Hematopoietic multipotent progenitor cell treated with erythropoietin and hydrocortisone succinate and interleukin-3 and kit ligand, for 6 days (in vitro differentiated cells): ENCODE measurements at regions not wholly inside any gene's neighbourhood (a gene's known extent, or its start where the extent isn't known, plus 50 kb on each side); places are given as distances from the start of the nearest gene placed in this dataset.

Experiments
- DNase-seq: peaks from one replicate; pipeline ENCODE4 v3.0.0-alpha.2; 2015

DNA sequence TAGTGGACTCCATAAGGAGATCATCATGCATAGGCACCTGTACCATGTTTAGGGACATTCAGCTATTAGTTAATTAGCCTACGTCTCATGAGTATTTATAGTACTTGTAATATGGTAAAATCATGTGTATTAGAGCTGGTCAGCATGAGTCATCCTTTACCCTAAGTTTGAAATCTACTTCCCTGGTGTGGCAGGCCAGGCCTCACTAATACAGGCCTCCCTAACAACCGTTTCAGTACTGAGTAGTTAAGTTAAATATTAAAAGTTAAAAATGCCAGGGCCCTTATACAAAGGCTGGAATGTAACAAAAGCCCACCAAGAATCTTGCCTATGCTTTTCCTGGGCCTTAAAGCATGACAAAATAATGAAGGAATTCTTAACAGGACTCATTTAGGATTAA is 356.3 kb upstream of the DPYD start:
- no peak for DNase-seq

DNA sequence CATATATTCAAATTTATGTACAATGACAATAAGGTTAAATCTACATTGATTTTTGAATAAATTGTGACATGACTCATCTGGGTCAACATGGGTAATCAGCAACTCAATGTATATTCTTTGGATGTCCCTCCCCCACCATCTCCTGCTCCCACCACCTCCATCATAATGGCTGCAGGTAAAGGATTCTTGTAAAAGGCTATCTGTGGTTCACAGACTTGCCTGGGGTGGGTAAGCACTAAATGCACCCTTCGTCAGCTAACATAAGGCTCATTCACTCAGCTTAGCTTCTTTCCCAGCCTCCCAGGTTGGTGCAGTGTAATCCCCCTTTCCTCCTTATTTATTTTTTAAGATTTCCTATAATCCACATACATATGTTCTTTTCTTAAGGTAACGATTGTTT is 355.7 kb upstream of the DPYD start:
- no peak for DNase-seq

DNA sequence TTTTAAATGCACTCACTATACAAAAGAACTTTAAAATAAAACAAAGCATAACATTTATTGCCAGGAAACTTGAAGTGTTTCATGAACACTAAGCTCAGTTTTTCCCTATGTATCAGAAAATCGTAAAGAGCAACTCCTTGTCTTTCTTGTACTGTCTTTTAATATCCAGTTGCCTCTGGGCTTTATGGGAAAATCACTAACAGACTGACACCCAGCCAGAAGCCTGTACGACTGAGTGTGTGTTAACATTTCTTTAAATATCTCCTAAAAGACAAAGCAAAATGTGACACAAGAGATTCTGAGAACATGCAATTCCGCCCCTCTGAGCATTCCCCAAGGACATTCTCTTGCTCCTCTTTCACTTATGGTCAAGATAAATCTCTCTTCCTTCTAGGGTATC is 347.5 kb upstream of the DPYD start:
- no peak for DNase-seq

DNA sequence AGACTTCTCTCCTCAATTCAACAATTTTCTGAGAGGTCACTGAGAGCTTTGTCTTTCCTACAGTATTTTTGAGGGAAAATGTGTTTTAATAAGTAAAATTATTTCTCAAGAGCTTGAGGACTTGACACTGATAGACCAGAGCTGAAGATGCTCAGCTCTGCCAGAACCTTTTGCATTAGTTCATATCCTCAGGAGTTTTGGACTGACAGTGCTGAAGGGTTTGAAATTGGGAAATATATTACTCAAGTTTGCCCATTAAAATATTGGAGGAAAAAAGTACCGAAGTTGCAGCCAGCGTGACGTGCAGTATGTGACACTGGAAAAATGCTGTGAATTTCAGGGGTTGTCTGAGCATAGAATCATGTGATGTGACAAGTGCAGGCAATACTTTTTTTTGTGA is 346.6 kb upstream of the DPYD start:
- DNase-seq: no peak

DNA sequence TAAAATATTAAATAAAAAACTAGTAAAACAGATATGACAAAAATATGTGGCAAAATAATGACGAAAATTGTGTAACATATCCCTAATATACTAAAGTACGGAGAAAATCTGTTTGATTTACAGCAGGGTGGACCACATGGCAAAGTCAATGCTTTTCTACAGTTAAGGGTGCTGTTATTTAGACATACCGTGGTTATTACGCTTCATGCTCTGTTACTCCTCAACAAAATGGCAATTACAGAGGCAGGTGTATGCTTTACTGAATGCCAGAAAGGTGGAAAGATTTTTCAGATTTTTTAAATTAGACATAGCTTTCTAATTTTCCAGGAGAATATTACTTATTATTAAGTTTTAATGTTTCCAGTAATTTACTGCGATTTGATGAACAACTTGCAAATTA is 343.9 kb upstream of the DPYD start:
- no peak for DNase-seq

DNA sequence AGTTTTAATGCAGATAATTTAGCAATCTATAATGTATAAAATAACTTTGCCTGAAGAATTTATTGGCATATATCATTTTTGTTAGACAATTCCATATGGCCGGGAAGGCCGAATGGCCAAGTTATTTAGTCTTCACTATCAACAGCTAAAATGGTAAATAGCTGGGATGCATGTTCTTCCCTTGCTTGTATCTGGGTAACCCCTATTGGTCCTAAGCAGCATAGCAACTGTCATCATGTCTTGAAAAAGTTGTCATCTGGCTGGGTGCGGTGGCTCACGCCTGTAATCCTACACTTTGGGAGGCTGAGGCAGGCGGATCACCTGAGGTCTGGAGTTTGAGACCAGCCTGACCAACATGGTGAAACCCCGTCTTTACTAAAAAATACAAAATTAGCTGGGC is 340.0 kb upstream of the DPYD start:
- DNase-seq: no peak

DNA sequence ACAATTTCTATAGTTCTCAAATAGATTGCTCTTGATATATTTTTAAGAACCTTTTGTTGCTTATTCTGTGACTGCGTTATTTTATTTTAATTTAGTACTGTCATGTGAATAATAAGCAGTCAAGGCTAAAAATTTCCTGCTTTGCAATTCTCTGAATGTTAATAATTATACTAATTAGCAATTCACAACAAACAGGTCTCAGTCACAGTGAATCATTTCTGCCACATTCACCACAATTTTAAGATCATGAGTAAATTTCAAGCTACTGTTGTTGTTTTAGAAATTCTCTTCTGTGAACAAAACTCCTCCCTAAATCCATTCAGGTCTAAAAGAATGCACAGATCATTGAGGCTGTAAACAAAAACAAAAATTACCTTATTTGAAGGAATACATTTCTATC is 339.6 kb upstream of the DPYD start:
- no peak for DNase-seq

DNA sequence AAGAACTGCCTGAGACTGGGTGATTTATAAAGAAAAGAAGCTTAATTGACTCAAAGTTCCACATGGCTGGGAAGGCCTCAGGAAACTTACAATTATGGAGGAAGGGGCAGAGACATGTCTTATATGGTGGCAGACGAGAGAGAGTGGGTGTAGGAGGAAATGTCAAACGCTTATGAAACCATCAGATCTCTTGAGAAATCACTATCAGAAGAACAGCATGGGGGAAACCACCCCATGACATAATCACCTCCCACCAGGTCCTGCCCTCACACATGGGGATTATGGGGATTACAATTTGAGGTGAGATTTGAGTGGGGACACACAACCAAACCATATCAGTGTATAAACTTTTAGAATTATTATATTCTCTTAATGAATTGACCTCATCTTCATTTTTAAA is 335.9 kb upstream of the DPYD start:
- no peak for DNase-seq

DNA sequence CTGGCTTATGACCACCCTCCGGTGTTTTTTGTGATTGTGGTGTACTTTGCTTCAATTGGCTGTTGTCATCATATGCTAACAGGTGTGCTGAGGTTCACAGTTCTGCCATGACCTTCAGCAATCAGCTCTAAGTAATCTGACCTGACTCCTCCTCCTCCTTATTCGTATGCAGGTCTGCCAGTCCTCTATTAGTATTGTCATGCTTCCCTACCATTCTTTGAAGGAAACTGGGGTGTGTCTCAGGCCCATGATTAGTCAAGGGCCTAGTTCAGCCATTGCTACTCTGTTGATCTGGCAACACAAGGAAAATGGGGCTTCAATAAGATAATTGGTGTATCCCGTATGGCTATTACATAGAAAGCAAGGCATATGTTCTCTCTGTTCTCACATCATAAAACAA is 332.3 kb upstream of the DPYD start:
- DNase-seq: no peak

DNA sequence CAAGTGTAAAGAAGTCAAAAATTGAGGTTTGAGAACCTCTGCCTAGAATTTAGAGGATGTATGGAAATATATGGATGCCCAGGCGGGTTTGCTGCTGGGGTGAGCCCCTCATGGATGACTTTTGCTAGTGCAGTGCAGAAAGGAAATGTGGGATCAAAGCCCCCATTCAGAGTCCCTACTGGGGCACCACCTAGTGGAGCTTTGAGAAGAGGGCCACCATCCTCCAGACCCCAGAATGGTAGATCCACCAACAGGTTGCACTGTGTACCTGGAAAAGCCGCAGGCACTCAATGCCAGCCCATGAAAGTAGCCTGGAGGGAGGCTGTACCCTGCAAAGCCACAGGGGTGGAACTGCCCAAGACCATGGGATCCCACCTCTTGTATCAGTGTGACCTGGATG is 330.7 kb upstream of the DPYD start:
- no peak for DNase-seq

DNA sequence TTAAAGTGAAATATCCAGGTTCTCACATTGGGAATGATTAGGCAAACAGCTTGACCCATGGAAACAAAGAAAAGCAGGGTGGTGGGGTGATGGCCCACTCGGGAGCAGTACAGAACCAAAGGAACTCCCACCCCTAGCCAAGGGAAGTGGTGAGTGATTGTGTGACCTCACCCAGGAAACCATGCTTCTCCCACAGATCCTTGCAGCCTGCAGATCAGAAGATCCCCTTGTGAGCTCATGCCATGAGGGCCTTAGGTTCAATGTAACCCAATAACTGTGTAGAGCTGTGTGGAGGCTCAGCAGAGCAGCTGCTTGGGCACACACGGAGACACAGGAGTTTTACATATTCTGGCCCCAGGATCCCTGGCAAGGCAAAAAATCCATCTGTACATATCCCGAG is 311.8 kb upstream of the DPYD start:
- DNase-seq: no peak

DNA sequence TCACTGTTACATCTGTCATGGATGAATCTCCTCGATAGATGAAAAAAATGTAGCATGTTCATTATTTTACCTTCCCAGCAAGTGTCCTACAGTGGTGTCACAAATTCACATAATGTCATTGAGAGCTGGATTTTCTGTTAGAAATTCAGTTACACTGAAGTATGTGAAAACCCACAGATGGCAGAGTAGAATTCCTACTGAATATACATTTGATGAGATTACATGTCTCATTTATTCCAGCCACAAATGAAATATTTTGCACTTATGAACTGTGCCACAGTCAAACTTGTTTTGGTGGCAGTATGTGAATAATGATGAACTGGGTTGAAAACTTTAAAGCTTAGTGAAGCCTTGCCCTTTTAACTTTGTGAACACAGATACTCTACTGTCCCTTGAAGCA is 301.9 kb upstream of the DPYD start:
- DNase-seq: no peak

DNA sequence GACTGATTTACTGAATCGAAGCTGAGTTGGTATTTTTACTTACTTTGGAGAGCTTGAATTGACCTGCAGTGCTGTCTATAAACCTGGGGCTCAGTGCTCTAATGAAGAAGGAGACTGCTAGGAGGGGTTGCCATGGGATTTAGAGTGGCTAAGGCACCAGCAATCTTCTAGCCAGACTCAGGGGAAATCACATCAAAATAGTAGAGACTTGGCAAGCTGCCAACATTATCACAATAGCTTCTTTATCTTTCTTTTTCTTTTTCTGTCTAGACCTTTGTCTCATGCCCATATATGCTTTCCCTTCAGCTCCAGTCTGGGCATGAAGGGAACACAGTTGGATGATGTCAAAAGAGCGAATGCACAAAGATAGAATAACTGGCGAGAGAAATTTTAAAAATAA is 301.1 kb upstream of the DPYD start:
- DNase-seq: peak; percentile 19

DNA sequence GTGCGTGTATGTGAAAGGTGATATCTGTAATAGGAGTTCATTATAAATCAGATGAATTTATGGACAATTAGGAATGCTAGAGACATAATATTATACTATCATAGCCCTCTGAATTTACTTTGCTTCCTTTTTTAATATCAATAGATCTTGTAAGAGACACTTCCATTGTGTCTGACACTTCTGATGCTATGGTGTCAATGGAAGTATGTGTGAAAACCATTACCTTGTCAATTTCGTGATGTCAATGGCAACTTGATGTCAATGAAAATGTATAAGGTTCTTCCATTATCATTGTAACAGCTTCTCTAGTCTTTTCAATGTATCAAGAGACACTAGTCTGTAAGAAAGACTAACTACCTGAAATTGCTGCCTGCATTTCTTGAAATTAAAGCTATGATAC is 296.8 kb upstream of the DPYD start:
- no peak for DNase-seq

DNA sequence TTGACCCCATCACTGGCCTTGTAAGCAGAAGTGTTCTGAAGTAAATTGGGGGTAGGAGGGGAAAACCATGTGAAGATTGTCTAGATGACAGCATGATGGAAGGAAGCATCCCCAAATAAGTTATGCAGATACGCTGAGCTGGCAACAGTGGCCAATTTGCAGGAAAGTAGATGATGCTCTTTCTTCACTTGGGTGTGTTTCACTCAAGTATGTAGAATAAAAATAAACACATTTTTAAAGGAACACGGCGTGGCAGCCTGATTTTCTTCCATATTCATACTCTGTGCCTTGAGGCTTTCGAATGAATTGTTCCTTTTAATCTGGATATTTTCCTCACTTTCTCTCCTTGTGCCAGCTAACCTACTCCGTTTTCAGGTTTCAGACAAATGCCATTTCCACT is 295.5 kb upstream of the DPYD start:
- no peak for DNase-seq

DNA sequence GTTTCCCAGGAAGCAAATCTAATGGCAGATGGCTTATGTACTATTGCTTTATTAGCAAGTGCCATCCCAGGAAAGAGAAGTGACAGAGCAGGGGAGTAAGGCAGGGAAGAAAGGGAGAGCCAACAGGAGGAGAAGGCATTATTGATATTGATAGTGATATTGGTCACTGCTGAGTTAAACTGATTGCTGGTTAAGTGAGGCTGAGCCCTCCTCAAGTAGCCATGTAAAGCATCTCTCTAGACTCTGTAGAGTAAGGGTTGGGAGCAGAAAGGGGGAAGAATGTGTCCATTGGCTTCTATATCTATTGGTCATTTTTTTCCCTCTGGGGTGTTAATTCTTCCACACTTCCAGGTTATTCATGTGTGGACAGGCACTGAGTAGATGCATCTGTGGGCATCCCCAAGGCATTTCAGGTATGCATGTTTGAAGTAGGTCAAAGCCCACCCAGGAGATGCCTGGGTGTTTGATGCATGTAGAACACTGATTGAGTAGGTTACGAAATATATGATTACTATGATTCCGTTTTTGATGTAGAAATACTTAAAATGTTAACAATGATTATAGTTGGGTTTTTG is 290.5 kb upstream of the DPYD start:
- no peak for DNase-seq

DNA sequence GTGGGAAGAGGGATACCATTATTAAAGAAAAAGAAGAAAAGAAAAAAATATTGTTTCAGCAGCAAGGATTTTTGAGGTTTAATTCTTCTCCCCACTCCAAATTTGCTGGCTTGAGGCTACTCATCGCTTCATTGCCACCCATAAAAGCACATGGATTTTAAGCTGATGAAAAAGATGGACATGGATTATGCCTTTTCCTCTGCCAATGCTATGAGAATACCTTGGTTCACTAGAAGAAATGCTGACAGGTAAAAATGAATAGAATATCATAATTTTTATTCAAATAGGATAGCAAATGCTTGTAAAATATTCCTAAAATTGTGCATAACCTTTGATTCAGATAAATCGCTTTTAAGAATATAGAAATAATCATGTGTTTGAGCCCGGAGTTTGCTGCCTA is 289.7 kb upstream of the DPYD start:
- DNase-seq: no peak

DNA sequence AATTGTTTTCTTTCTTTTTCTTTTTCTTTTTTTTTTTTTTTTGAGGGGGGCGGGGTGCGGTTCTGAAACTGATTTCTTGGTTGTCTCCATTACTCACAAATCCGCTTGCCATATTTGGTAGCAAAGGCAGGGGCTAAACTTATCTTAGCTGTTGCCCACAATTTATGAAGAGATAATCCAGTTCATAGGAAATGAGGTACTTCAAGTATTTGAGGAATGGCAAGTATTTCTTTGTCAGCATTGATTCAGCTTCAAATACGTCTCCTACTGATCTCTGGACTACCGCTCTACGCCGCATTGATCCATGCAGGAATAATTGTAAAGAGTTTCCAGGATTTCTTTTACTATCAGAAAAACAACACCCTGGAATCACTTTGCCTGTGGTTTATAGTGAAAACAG is 289.2 kb upstream of the DPYD start:
- DNase-seq: no peak

DNA sequence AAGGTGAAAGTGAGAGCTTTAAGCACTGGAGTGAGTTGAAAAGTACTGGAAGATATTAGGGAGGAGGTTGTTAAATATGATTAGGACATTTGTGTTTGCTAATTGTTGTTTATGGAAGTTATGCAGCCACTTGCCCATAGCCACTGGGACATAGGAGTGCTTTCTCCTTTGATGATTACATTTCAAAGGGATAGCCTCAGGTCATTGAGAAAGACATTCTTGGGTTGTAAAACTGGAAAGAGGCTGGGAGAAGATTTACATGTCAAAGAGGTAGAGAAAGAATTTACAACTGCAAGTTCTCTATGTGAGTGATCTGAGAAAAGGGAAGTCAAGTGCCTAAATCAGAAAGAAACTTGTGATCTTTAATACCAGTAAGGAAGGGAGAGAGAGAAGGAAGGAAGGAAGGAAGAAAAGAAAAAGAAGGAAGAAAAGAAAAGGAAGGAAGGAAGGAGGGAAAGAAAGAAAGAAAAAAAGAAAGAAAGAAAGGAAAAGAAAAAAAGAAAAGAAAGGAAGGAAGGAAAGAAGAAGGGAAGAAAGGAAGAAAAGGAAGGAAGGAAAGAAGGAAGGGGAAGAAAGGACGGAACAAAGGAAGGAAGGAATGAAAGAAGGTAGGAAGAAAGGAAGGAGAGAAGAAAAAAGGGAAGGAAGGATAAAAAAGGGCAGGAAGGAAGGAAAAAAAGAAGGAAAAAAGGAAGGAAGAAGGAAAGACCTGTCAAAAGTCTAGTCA is 284.6 kb upstream of the DPYD start:
- DNase-seq: no peak

DNA sequence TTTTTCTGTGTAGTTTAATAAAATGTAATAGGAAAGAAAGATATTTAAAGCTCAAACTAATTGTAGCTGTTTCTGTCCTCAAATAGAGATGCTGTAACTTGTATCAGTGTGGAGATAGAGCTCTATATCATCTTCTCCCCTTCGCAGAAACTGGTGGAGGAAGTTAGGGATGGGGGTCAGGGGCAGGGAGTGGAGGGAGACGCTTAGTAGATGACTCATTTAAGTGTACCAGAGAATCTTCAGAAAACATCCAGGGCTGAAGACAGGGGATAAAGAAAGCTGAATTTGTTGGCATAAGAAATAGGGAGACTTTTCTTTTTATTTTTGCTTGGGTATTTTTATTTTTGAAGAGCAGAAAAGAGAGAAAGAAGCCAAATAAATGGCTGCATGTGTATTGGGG is 282.6 kb upstream of the DPYD start:
- no peak for DNase-seq

DNA sequence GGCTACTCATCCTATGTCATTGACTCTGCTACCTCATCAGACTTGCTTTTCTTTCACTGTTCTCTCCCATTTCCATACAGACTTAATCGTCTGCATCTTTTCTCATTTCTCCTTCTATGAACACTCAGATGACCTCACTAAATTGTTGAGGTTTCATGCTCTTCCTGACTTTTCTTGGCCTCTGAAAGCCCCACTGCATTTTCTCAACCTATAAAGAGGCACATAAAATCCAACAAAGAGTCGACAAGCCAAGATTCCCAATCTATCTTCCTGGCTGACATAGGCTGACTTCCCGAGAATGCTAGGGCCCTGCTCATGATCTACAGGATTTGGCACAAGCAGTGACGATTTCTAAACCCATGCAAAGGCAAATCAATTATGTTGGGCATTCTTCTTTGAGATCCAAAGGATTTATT is 280.8 kb upstream of the DPYD start:
- DNase-seq: no peak

DNA sequence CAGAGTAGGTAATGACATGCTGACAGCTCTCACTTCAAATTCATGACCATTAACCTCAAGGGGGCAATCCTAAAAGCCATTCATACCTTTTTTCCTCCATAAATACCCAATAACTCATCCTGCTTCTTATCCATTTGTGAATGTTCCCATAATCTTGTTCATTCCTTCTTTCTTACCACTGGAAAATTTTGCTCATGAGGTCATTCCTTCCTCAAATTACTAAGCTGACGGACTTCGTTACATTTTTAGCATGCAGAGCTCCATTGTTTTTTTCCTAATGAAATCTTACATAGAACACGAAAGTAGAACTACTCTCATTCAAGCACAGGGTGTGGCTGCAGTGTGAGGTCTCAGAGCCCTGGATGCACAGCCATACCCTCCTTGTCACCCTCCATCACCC is 276.5 kb upstream of the DPYD start:
- no peak for DNase-seq

DNA sequence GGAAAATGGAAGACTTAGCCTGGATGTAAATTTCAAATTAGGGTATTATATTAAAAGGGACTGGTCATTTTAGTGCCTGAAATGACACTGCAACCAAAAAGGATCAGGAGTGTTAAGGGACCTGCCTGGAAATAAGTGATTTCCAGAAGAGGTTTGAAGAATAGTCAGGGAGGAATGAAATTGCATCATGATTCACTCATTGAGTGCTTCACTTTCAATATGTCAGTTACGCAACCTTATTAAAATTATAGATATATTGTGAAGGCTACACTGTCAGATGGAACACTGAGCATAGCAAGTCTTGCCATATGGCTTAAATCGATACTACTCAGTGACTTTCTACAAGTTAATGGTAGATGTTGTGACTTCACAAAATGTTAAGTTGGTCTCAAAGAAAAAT is 275.2 kb upstream of the DPYD start:
- DNase-seq: no peak

DNA sequence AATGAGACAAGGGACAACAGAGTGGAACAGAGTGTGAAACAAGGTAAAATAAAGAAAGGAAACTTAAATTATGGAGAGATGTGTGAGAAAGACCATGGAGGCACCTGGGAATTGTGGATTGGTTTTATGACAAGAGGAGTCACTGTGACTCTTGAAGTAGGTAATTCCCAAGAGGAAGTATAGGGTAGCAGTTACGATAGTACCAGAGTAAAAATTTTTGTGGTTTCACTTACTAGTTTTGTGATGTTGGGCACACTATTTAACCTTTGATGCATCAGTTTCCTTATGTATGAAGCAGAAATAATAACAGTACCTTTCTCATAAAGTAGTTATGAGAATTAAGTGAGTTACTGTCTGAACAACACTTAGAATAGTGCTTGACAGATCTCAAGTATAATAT is 267.9 kb upstream of the DPYD start:
- DNase-seq: no peak

DNA sequence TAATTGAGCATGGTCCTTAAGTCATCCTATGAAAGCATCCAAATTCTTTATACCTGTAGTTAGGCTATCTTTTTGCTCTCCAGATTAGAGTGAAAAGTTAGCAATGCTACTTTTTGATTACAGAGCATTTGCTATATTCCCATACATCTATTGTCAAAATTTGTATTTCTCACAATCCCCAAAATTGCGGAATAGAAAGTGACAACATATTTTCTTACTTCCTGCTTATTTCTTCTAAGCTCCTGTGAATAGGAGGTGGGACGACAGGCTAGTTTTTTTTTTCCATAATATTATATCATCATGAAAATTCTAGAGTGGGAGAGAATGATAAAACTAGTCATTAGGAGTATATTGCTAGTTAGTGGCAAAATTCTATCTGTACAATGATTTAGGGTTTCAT is 264.0 kb upstream of the DPYD start:
- no peak for DNase-seq
